ENCODE measurements at regions not wholly inside any gene's neighbourhood (a gene's known extent, or its start where the extent isn't known, plus 50 kb on each side); places are given as distances from the start of the nearest gene placed in this dataset.

GRCh38 chr22:49582181-49582580 is 245.5 kb downstream of the BRD1 start:
- no peak for DNase-seq

GRCh38 chr22:49580024-49580423 is 247.6 kb downstream of the BRD1 start:
- DNase-seq: no peak

- no peak for DNase-seq
Observed at GRCh38 chr22:49577168-49578060, 250.3 kb downstream of the BRD1 start.

GRCh38 chr22:49576241-49577141 is 251.2 kb downstream of the BRD1 start:
- no peak for DNase-seq

GRCh38 chr22:49575703-49576081 is 252.0 kb downstream of the BRD1 start:
- DNase-seq: no peak

GRCh38 chr22:49574881-49575702 is 252.6 kb downstream of the BRD1 start:
- DNase-seq: no peak

GRCh38 chr22:49574205-49574880 is 253.3 kb downstream of the BRD1 start:
- DNase-seq: no peak

GRCh38 chr22:49573109-49573765 is 254.4 kb downstream of the BRD1 start:
- DNase-seq: no peak

- no peak for DNase-seq
Observed at GRCh38 chr22:49571326-49571725, 256.3 kb downstream of the BRD1 start.

GRCh38 chr22:49570032-49570848 is 257.4 kb downstream of the BRD1 start:
- DNase-seq: no peak

GRCh38 chr22:49569286-49570031 is 258.2 kb downstream of the BRD1 start:
- no peak for DNase-seq

GRCh38 chr22:49568751-49569285 is 258.9 kb downstream of the BRD1 start:
- no peak for DNase-seq

- DNase-seq: no peak
Observed at GRCh38 chr22:49567899-49568750, 259.5 kb downstream of the BRD1 start.

- DNase-seq: no peak
Observed at GRCh38 chr22:49566693-49567092, 261.0 kb downstream of the BRD1 start.

GRCh38 chr22:49566141-49566541 is 261.5 kb downstream of the BRD1 start:
- DNase-seq: no peak

- no peak for DNase-seq
Observed at GRCh38 chr22:49565516-49565855, 262.2 kb downstream of the BRD1 start.

GRCh38 chr22:49564666-49565515 is 262.8 kb downstream of the BRD1 start:
- no peak for DNase-seq

- DNase-seq: no peak
Observed at GRCh38 chr22:49564054-49564453, 263.6 kb downstream of the BRD1 start.
